Small intestine (tissue), 7 donors: ENCODE measurements at regions not wholly inside any gene's neighbourhood (a gene's known extent, or its start where the extent isn't known, plus 50 kb on each side); places are given as distances from the start of the nearest gene placed in this dataset.

Source experiments
- DNase-seq, 2 donors: peaks; one replicate each; pipeline versions ENCODE4 v3.0.0 to v3.0.0-alpha.2; 2013
- FAIRE-seq: peaks from 2 replicates; lab custom pipeline; 2012; peaks lifted over from hg19 to GRCh38; lab: Jason Lieb, UNC
- H3K27ac ChIP-seq, 3 donors: one replicate each; pipeline ENCODE4 v1.5.1; 2013; ENCODE audit warnings: low read length in 2 of 3, mild to moderate bottlenecking in 2 of 3, control low read depth in 1 of 3, inconsistent platforms in 1 of 3, low read depth in 1 of 3, moderate library complexity in 1 of 3
- H3K27me3 ChIP-seq, 3 donors: one replicate each; pipeline ENCODE4 v1.6.1; 2013; ENCODE audit warnings: low read length in 3 of 3, inconsistent platforms in 1 of 3; ENCODE audit not compliant: control insufficient read depth in 3 of 3, insufficient read depth in 3 of 3
- H3K36me3 ChIP-seq, 3 donors: one replicate each; pipeline ENCODE4 v1.6.1; 2013; ENCODE audit warnings: low read length in 3 of 3, inconsistent platforms in 1 of 3, low read depth in 1 of 3, mild to moderate bottlenecking in 1 of 3, moderate library complexity in 1 of 3; ENCODE audit not compliant: control insufficient read depth in 3 of 3, insufficient read depth in 2 of 3
- H3K4me1 ChIP-seq, 3 donors: one replicate each; pipeline ENCODE4 v1.6.1; 2013; ENCODE audit warnings: low read length in 2 of 3, inconsistent platforms in 1 of 3, low read depth in 1 of 3, mild to moderate bottlenecking in 1 of 3, moderate library complexity in 1 of 3; ENCODE audit not compliant: control insufficient read depth in 3 of 3, insufficient read depth in 2 of 3
- H3K4me3 ChIP-seq, 3 donors: one replicate each; pipeline ENCODE4 v1.5.1; 2013; ENCODE audit warnings: low read length in 3 of 3, control low read depth in 1 of 3, inconsistent platforms in 1 of 3, low read depth in 1 of 3, mild to moderate bottlenecking in 1 of 3, moderate library complexity in 1 of 3
- H3K9me3 ChIP-seq, 2 donors: one replicate each; pipeline ENCODE4 v1.6.1; 2013; ENCODE audit warnings: low read depth in 1 of 2, low read length in 1 of 2; ENCODE audit not compliant: control insufficient read depth in 2 of 2, insufficient read depth in 1 of 2
- WGBS, 3 donors: extraction: QIAGEN DNeasy Blood & Tissue Kit; methylation state at CpG; one replicate each; pipeline ENCODE4 v1.1.7; 2013; 5-methylcytosine and 5-hydroxymethylcytosine counted together
- donor health status: healthy with polysubstance abuse.
- donor health status: control.
- donor health status: control.
- donor health status: Bipolar disorder and iron deficiency.
- donor health status: healthy.

GRCh38 chr1:222991177-222991576 is 151.9 kb downstream of the TLR5 start:
- H3K27ac ChIP-seq = no peak overlapping the region
- no peaks in the 10 kb centered on the region for H3K27me3 ChIP-seq
- 100% methylated on average over 1 of the region's 1 CpG for WGBS, 3 donors
- FAIRE-seq (no peak), DNase-seq (no peak)
- peaks cover 0 to 5% (median 0%) of the 10 kb centered on the region in 3 donors for H3K36me3 ChIP-seq
- H3K4me1 ChIP-seq = no peaks in the 10 kb centered on the region
- no peaks in the 10 kb centered on the region for H3K9me3 ChIP-seq
- H3K4me3 ChIP-seq = no peak overlapping the region

- FAIRE-seq = no peak
- 83 to 93% (median 88%) methylated on average over 7 of the region's 7 CpGs for WGBS, 3 donors
- H3K27ac ChIP-seq = no peak overlapping the region
Measured at GRCh38 chr1:222991908-222992307, 151.1 kb downstream of the TLR5 start.

GRCh38 chr1:222994511-222995235 is 148.4 kb downstream of the TLR5 start:
- Histone ChIP-seq H3K4me1 (peaks cover 0 to 3% (median 0%) of the 10 kb centered on the region in 3 donors), H3K36me3 (peaks cover 0 to 5% (median 0%) of the 10 kb centered on the region in 3 donors), H3K27me3 (no peaks in the 10 kb centered on the region), H3K27ac (no peak overlapping the region), H3K4me3 (no peak overlapping the region), H3K9me3 (no peaks in the 10 kb centered on the region)
- FAIRE-seq = no peak
- WGBS, 3 donors = 80 to 90% (median 84%) methylated on average over 4 of the region's 4 CpGs
- DNase-seq = no peak

More at GRCh38 chr1:222991908-222992307, 151.1 kb downstream of the TLR5 start:
- H3K27me3 ChIP-seq = no peaks in the 10 kb centered on the region
- no peaks in the 10 kb centered on the region for H3K9me3 ChIP-seq
- DNase-seq = no peak
- no peaks in the 10 kb centered on the region for H3K4me1 ChIP-seq
- H3K4me3 ChIP-seq = no peak overlapping the region
- H3K36me3 ChIP-seq = peaks cover 0 to 5% (median 0%) of the 10 kb centered on the region in 3 donors

GRCh38 chr1:222995236-222995580 is 147.8 kb downstream of the TLR5 start:
- H3K4me3 ChIP-seq = no peak overlapping the region
- H3K27ac ChIP-seq = no peak overlapping the region
- FAIRE-seq (no peak), DNase-seq (no peak)
- peaks cover 0 to 5% (median 0%) of the 10 kb centered on the region in 3 donors for H3K36me3 ChIP-seq
- H3K9me3 ChIP-seq = no peaks in the 10 kb centered on the region
- 88 to 99% (median 92%) methylated on average over 3 of the region's 3 CpGs for WGBS, 3 donors
- no peaks in the 10 kb centered on the region for H3K27me3 ChIP-seq
- peaks cover 0 to 4% (median 0%) of the 10 kb centered on the region in 3 donors for H3K4me1 ChIP-seq

- peaks cover 0 to 5% (median 0%) of the 10 kb centered on the region in 3 donors for H3K36me3 ChIP-seq
- H3K27ac ChIP-seq = no peak overlapping the region
- no peaks in the 10 kb centered on the region for H3K9me3 ChIP-seq
- FAIRE-seq (no peak), DNase-seq (no peak)
- H3K4me1 ChIP-seq = peaks cover 0 to 4% (median 2%) of the 10 kb centered on the region in 3 donors
- 63 to 77% (median 66%) methylated on average over 5 of the region's 5 CpGs for WGBS, 3 donors
- no peaks in the 10 kb centered on the region for H3K27me3 ChIP-seq
- H3K4me3 ChIP-seq = no peak overlapping the region
Measured at GRCh38 chr1:222995620-222996309, 147.3 kb downstream of the TLR5 start.

- Histone ChIP-seq H3K27me3 (no peaks in the 10 kb centered on the region), H3K9me3 (no peaks in the 10 kb centered on the region), H3K4me1 (peaks cover 0 to 4% (median 2%) of the 10 kb centered on the region in 3 donors), H3K27ac (no peak overlapping the region), H3K4me3 (no peak overlapping the region), H3K36me3 (peaks cover 0 to 5% (median 0%) of the 10 kb centered on the region in 3 donors)
- FAIRE-seq (no peak), DNase-seq (no peak)
- 49 to 57% (median 56%) methylated on average over 3 of the region's 3 CpGs for WGBS, 3 donors
Measured at GRCh38 chr1:222996310-222996975, 146.6 kb downstream of the TLR5 start.

- Histone ChIP-seq H3K9me3 (no peaks in the 10 kb centered on the region), H3K27me3 (no peaks in the 10 kb centered on the region), H3K4me3 (no peak overlapping the region), H3K4me1 (peaks cover 0 to 4% (median 2%) of the 10 kb centered on the region in 3 donors), H3K27ac (no peak overlapping the region), H3K36me3 (peaks cover 5 to 25% (median 11%) of the 10 kb centered on the region in 3 donors)
- DNase-seq (peak; percentile 56 to 95), FAIRE-seq (no peak)
Measured at GRCh38 chr1:223000632-223001031, 142.4 kb downstream of the TLR5 start.
